Vagina (tissue), 2 donors: ENCODE measurements at regions not wholly inside any gene's neighbourhood (a gene's known extent, or its start where the extent isn't known, plus 50 kb on each side); places are given as distances from the start of the nearest gene placed in this dataset.

Experiments
- POLR2A ChIP-seq, 2 donors: fragments of 450-650 bp; IDR thresholded peaks; one replicate each; pipeline ENCODE4 v1.6.1; 2017; ENCODE audit warnings: antibody characterized with exemption in 2 of 2, mild to moderate bottlenecking in 2 of 2, moderate library complexity in 2 of 2
- POLR2AphosphoS5 ChIP-seq, 2 donors: sonication (generic); formaldehyde crosslinking; IDR thresholded peaks; one replicate each; pipeline ENCODE4 v1.9.0; 2017; ENCODE audit warnings: antibody characterized with exemption in 2 of 2, mild to moderate bottlenecking in 2 of 2, low read depth in 1 of 2; ENCODE audit not compliant: insufficient read depth in 1 of 2
- TF ChIP-seq, protein P1 (sequence below), 3 experiments: fragments of 450-650 bp in 2 of 3; fragments of 200-600 bp in 1 of 3; sonication (generic) in 1 of 3; IDR thresholded peaks; one replicate each; pipeline ENCODE4 v1.5.1; 2017 to 2019; ENCODE audit warnings: antibody characterized with exemption in 3 of 3, mild to moderate bottlenecking in 2 of 3, moderate library complexity in 2 of 3

DNA sequence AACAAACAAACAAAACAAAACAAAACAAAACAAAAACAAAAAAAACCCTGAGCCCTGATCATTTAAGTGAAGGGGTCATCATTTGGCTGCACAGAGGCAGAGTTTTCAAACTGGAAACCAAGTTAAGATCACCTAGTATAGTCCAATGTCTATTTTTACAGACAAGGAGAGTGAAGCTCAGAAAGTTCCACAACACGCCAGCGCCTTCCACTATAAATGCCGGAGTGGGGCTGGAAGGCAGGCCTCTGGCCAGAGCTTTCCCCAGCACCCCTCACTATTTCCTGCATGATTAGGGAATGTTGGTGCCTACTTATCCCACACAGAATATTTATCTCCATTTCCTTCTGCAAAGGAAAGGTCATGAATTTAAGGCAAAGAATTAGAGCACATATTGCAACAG, 319.7 kb upstream of the WWC1 start:
- TF ChIP-seq POLR2A (IDR thresholded peaks at IDR 0.05) (no peak), POLR2AphosphoS5 (IDR thresholded peaks at IDR 0.05; ENCODE audit: insufficient read depth in 1 of 2, low read depth in 1 of 2) (no peak)
- TF ChIP-seq, protein P1, sequence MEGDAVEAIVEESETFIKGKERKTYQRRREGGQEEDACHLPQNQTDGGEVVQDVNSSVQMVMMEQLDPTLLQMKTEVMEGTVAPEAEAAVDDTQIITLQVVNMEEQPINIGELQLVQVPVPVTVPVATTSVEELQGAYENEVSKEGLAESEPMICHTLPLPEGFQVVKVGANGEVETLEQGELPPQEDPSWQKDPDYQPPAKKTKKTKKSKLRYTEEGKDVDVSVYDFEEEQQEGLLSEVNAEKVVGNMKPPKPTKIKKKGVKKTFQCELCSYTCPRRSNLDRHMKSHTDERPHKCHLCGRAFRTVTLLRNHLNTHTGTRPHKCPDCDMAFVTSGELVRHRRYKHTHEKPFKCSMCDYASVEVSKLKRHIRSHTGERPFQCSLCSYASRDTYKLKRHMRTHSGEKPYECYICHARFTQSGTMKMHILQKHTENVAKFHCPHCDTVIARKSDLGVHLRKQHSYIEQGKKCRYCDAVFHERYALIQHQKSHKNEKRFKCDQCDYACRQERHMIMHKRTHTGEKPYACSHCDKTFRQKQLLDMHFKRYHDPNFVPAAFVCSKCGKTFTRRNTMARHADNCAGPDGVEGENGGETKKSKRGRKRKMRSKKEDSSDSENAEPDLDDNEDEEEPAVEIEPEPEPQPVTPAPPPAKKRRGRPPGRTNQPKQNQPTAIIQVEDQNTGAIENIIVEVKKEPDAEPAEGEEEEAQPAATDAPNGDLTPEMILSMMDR (IDR thresholded peaks at IDR 0.05) = no peak
